HL-60/S4 treated with retinoic acid at 250 ng/mL for 4 days and 3 days (cell line): ENCODE measurements at regions not wholly inside any gene's neighbourhood (a gene's known extent, or its start where the extent isn't known, plus 50 kb on each side); places are given as distances from the start of the nearest gene placed in this dataset.

Experiments
- in situ Hi-C: fragments of 300-500 bp; cut with MboI; formaldehyde crosslinking; loops from 2 replicates; pipeline ENCODE4 v1.7.0; 2022; ENCODE audit warnings: low sequenced_read_pairs

- in situ Hi-C loops: no loop called here
Observed at GRCh38 chr1:181359012-181359411, 124.3 kb upstream of the CACNA1E start.

- in situ Hi-C loops: no loop called here
Observed at GRCh38 chr1:181364801-181365200, 118.5 kb upstream of the CACNA1E start.

GRCh38 chr1:181366910-181367309 lies 116.4 kb upstream of the CACNA1E start:
- in situ Hi-C loops: no loop called here

GRCh38 chr1:181369416-181369815 lies 113.9 kb upstream of the CACNA1E start:
- in situ Hi-C loops: no loop called here

GRCh38 chr1:181383695-181384094 lies 99.6 kb upstream of the CACNA1E start:
- in situ Hi-C loops: no loop called here

- in situ Hi-C loops: no loop called here
Observed at GRCh38 chr1:181386340-181386739, 97.0 kb upstream of the CACNA1E start.

GRCh38 chr1:181386951-181387350 lies 96.4 kb upstream of the CACNA1E start:
- in situ Hi-C loops: no loop called here

- in situ Hi-C loops: no loop called here
Observed at GRCh38 chr1:181387702-181388101, 95.6 kb upstream of the CACNA1E start.

GRCh38 chr1:181390410-181391077 lies 92.8 kb upstream of the CACNA1E start:
- in situ Hi-C loops: no loop called here

GRCh38 chr1:181391301-181391900 lies 91.9 kb upstream of the CACNA1E start:
- in situ Hi-C loops: no loop called here

GRCh38 chr1:181392133-181392532 lies 91.2 kb upstream of the CACNA1E start:
- in situ Hi-C loops: no loop called here

- in situ Hi-C loops: no loop called here
Observed at GRCh38 chr1:181392613-181393220, 90.6 kb upstream of the CACNA1E start.

- in situ Hi-C loops: no loop called here
Observed at GRCh38 chr1:181394766-181395165, 88.6 kb upstream of the CACNA1E start.

- in situ Hi-C loops: no loop called here
Observed at GRCh38 chr1:181396171-181396670, 87.1 kb upstream of the CACNA1E start.

GRCh38 chr1:181396811-181397210 lies 86.5 kb upstream of the CACNA1E start:
- in situ Hi-C loops: no loop called here

GRCh38 chr1:181397845-181398244 lies 85.5 kb upstream of the CACNA1E start:
- in situ Hi-C loops: no loop called here

GRCh38 chr1:181398544-181398943 lies 84.8 kb upstream of the CACNA1E start:
- in situ Hi-C loops: no loop called here

GRCh38 chr1:181405584-181405983 lies 77.7 kb upstream of the CACNA1E start:
- in situ Hi-C loops: no loop called here

GRCh38 chr1:181406989-181407388 lies 76.3 kb upstream of the CACNA1E start:
- in situ Hi-C loops: no loop called here

- in situ Hi-C loops: loop anchor here (10.0 kb wide), 1 partner anchor 205 kb away; no protein-coding TSS in a partner anchor
Observed at GRCh38 chr1:181409981-181410380, 73.3 kb upstream of the CACNA1E start.

- in situ Hi-C loops: loop anchor here (10.0 kb wide), 1 partner anchor 208 kb away; no protein-coding TSS in a partner anchor
Observed at GRCh38 chr1:181412746-181413145, 70.6 kb upstream of the CACNA1E start.
